Mesodermal cell (in vitro differentiated cells): ENCODE measurements at regions not wholly inside any gene's neighbourhood (a gene's known extent, or its start where the extent isn't known, plus 50 kb on each side); places are given as distances from the start of the nearest gene placed in this dataset.

ENCODE experiments used
- H3K27ac ChIP-seq: 2 replicates; pipeline ENCODE4 v1.7.0; 2013; ENCODE audit warnings: mild to moderate bottlenecking, low read depth, low read length, moderate library complexity; ENCODE audit not compliant: severe bottlenecking
- H3K36me3 ChIP-seq: 2 replicates; pipeline ENCODE4 v1.7.1; 2013; ENCODE audit warnings: mild to moderate bottlenecking, low read length, moderate library complexity; ENCODE audit not compliant: control insufficient read depth, insufficient read depth
- H3K4me1 ChIP-seq: one replicate; pipeline ENCODE4 v1.7.1; 2013; ENCODE audit warnings: mild to moderate bottlenecking, low read length; ENCODE audit not compliant: insufficient read depth, control insufficient read depth, poor library complexity, severe bottlenecking
- H3K4me3 ChIP-seq: 2 replicates; pipeline ENCODE4 v1.7.0; 2013; ENCODE audit warnings: low read length, control low read depth, mild to moderate bottlenecking; ENCODE audit not compliant: insufficient read depth, poor library complexity, severe bottlenecking; ENCODE audit errors: extremely low read depth
- H3K9me3 ChIP-seq: 2 replicates; pipeline ENCODE4 v1.7.1; 2013; ENCODE audit warnings: mild to moderate bottlenecking, low read length, moderate library complexity; ENCODE audit not compliant: control insufficient read depth
- WGBS, 2 experiments: methylation state at CpG; one replicate each; pipeline ENCODE4 v1.1.5; 2013; ENCODE audit warnings: missing lambda C conversion rate in 2 of 2; ENCODE audit not compliant: insufficient coverage in 2 of 2; 5-methylcytosine and 5-hydroxymethylcytosine counted together

DNA sequence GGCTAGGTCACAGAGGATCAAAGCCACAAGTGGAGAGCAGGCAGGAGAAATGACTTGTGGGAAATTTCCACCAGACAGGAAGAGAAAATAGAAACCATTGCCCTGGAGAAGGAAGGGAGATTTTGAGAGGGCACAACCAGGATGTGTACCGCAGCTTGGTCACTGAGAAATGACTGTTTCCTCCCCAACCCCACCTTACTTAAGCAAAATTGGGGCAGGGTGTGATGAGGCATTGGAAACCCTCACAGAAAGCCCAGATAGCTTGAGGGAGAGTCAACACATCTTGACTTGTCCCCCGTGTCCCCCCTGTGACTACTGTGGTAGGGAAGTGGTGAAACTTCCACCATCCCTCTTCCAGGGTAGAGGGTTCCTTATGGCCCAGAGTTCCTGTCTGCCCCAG, 113.5 kb upstream of the FAM20A start:
- Histone ChIP-seq H3K9me3 (no peaks in the 10 kb centered on the region), H3K27ac (no peak overlapping the region), H3K36me3 (no peaks in the 10 kb centered on the region), H3K4me1 (no peaks in the 10 kb centered on the region), H3K4me3 (no peak overlapping the region)
- 80% methylated on average over 1 of the region's 2 CpGs; no CpG with 5 or more reads in 1 of the 2 experiments for WGBS, 2 experiments

DNA sequence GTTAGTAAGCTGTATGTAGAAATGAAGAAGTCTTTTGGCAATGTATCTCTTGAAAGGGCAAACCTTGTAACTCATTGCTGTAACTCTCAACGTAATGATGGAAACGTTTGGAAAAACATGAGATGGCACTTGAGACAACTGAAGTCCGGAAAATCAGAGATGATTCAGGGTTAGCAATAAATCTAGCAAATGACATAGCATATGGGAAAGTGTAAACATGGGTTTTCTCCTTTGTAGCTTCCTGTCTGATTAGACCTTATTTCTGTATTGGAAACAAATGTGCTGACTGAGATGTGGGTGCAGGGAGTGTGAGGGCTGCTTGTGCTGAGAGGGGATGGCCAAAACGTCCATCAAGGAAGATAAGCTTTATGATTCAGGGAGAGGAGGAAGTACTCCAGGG, 110.7 kb upstream of the FAM20A start:
- 83 to 92% methylated on average over 4 of the region's 4 CpGs for WGBS, 2 experiments
- no peak overlapping the region for H3K27ac ChIP-seq
- H3K9me3 ChIP-seq, result no peaks in the 10 kb centered on the region
- no peaks in the 10 kb centered on the region for H3K4me1 ChIP-seq
- H3K4me3 ChIP-seq, result no peak overlapping the region
- H3K36me3 ChIP-seq, result no peaks in the 10 kb centered on the region

DNA sequence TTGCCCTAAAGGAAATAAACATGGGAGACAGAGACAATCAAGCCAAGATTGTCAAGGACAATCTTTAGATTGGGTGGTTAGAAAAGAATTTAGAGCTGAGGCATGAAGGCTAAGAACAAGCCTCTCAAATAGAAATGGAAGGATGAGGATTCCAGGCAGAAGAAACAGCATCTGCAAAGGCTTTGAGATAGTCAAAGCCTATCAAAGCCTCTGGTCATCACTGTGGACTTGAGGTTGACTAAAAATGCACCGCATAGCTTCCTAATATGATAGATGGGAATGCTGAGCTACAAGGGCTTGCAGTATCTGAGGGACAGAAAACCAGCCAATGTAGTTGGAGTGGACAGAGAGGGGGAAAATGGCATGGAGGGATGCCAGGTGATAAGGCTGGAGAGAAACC, 109.8 kb upstream of the FAM20A start:
- WGBS, 2 experiments, result 91 to 100% methylated on average over 1 of the region's 1 CpG
- H3K4me1 ChIP-seq, result no peaks in the 10 kb centered on the region
- no peak overlapping the region for H3K4me3 ChIP-seq
- no peaks in the 10 kb centered on the region for H3K9me3 ChIP-seq
- H3K36me3 ChIP-seq, result no peaks in the 10 kb centered on the region
- no peak overlapping the region for H3K27ac ChIP-seq

DNA sequence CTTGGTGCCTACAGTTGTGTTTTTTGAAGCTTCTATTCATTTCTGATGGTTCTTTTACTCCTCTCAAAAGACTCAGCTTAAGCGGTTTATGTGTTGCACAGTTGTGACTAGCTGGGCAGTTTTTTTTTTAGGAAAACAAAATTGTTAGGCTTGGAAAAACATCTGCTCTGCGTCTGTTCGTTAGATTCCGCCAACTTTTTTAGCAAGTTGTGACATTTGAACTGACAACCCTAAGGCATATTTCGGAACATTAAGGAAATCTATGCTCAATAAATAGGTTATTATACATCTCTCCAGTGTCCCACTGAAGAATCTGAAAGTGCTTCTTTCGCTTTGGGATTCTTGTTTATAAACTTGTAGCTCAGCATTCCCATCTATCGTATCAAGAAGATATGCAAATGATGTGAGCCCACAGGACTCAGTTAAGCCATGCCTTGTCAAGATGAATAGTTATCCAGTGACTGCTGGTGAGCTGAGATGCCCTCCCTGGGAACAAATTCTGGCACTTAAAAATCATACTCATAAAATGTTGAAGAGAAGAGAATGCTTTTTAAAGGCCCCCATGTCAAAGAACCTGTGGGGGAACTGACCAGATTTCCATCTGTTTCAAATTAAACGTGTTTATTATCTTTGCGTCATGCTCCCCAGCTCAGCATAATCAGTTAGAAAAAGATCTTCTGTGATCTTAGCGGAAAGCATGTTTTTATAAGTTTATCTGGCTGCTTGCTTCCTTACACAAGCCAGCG, 109.0 kb upstream of the FAM20A start:
- Histone ChIP-seq H3K27ac (no peak overlapping the region), H3K36me3 (no peaks in the 10 kb centered on the region), H3K4me3 (no peak overlapping the region), H3K4me1 (no peaks in the 10 kb centered on the region), H3K9me3 (no peaks in the 10 kb centered on the region)
- WGBS, 2 experiments, result 87% methylated on average over 5 to 8 of the region's 11 CpGs

DNA sequence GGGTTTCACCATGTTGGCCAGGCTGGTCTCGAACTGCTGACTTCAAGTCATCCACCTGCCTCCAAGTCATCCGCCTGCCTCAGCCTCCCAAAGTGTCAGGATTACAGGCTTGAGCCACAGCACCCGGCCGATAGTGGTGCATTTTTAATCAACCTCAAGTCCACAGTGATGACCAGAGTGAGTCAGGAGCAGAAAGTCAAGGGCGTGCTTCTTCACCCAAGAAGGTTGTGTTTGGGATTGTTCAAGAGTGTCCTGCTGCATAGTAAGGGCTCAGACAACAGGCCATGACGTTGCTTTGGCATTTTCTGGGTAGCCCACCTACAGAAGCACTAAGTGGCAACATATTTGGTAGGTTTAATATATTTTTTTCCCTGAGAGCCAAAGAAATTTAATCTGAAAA, 108.3 kb upstream of the FAM20A start:
- Histone ChIP-seq H3K9me3 (no peaks in the 10 kb centered on the region), H3K4me3 (no peak overlapping the region), H3K27ac (no peak overlapping the region), H3K4me1 (no peaks in the 10 kb centered on the region), H3K36me3 (no peaks in the 10 kb centered on the region)
- 92 to 93% methylated on average over 5 to 6 of the region's 6 CpGs for WGBS, 2 experiments

DNA sequence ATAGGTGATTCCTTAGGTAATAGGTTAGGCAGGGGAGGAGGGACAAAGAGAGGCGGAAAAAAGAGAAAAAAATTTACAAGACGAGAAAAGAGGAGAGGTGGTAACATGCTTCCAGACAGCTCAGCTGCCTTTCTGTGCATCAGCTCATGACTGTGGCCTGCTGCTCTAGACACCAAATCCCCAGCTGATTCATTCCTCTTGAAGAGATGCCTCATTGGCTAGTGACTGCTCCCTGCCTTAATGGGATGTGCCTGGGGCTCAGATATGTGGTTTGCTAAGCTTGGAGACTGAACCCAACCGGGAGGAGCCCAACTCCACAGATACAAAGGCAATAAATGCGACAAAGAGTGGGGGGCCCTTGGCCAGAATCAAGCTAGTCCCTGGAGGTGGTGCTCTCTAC, 105.9 kb upstream of the FAM20A start:
- no peak overlapping the region for H3K27ac ChIP-seq
- H3K36me3 ChIP-seq, result no peaks in the 10 kb centered on the region
- no peak overlapping the region for H3K4me3 ChIP-seq
- no peaks in the 10 kb centered on the region for H3K4me1 ChIP-seq
- 81 to 94% methylated on average over 2 to 4 of the region's 4 CpGs for WGBS, 2 experiments
- no peaks in the 10 kb centered on the region for H3K9me3 ChIP-seq

DNA sequence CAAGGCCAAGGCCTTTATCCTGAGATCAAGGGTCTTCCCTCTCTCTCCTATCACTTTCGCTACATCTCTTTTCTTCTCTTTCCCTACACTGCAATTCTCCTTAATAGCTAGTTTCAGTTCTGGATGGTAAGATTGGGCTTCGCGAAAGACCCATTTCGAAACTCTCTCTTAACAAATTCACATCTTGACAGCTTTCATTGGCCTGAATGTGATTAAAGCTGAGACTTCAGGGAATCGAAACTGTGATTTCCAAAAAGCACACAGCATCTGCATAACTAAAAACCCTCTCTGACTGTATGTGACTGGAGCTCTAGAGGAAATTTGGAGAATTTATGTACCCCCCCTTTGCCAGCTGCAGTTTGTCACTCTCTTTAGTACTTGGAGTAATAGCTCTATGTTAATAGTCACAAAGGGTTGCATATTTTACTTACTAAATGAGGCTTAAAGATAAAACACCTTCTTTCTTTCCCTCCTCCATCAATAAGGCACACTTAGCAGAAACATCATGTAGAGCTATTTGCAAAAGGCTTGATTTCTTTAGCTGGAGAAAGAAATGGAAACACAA, 105.3 kb upstream of the FAM20A start:
- Histone ChIP-seq H3K4me3 (no peak overlapping the region), H3K4me1 (no peaks in the 10 kb centered on the region), H3K9me3 (no peaks in the 10 kb centered on the region), H3K27ac (no peak overlapping the region), H3K36me3 (no peaks in the 10 kb centered on the region)
- 66% methylated on average over 4 of the region's 5 CpGs; no CpG with 5 or more reads in 1 of the 2 experiments for WGBS, 2 experiments

DNA sequence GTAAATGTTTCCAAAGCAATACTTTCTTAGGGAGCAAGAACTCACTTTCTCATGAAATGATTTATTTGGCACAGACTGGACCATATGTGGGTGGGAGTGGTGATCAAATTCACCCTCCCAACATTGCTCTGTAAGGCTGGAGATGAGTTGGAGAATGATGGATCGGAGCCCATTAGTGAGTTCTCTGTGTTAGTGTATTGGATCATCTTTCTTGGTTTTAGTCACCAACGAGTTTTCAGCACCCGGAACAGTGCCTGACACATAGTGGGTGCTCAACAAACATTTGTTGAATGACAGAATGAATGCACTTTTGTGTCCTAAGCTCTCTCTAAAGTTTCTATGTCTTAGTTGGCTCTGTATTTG, 104.5 kb upstream of the FAM20A start:
- Histone ChIP-seq H3K9me3 (no peaks in the 10 kb centered on the region), H3K27ac (no peak overlapping the region), H3K4me1 (no peaks in the 10 kb centered on the region), H3K4me3 (no peak overlapping the region), H3K36me3 (no peaks in the 10 kb centered on the region)
- 80% methylated on average over 3 of the region's 3 CpGs; no CpG with 5 or more reads in 1 of the 2 experiments for WGBS, 2 experiments

DNA sequence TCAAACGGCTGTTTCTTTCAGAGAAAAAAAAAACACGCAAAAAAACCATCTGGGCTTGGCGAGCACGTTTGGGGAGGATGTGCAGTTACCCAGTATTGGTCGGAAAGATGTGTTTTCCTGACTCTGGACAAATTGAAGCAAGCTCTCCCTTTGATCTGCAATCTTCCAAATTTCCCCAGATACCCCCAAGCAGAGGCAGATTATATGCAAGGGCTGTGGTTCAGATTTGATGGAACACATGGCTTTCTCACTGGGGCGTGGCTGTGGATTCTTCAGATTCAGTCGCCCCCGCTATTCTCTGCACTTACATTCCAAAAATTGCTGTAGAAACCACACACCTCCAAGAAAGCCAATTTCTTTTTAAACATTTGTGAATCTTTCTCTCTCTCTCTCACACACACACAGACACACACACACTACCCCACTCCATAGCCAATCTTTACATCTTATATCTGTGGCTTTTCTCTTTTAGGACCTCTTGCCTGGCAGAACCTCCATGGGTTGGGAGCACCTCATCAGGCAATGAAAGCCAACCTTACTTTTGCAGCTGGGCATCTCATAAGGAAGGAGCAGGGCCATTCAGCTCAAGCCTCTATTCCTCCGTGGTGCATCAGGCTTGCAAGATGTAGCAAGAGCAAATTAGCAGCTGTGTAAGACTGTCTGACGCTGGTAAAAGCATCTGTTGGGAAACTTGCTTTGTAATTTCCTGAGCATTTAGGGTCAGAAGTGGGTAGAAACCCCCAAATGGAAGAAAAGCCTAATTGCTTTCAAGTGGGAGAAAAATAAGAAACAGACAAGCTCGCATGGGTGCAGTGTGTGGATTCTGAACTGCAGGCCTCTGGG, 103.9 kb upstream of the FAM20A start:
- Histone ChIP-seq H3K4me3 (no peak overlapping the region), H3K9me3 (no peaks in the 10 kb centered on the region), H3K27ac (no peak overlapping the region), H3K4me1 (no peaks in the 10 kb centered on the region), H3K36me3 (no peaks in the 10 kb centered on the region)
- WGBS, 2 experiments, result 93 to 98% methylated on average over 6 to 7 of the region's 11 CpGs

DNA sequence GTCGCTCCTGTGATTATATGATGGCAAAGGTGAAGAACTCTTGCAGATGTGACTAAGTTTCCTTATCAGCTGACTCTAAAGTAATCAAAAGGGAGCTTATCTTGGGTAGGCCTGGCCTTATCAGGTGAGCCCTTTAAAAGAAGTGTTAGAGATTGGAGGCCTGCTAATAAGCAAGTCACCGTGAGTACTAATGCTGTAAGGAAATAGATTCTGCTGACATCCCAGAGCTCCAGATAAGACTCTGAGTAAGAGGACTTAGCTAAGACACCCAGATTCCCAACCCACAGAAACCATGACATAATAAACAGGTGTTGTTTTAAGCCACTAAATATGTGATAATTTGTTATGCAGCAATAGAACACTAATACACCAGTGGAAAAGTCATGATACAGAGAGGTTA, 99.9 kb upstream of the FAM20A start:
- Histone ChIP-seq H3K36me3 (no peaks in the 10 kb centered on the region), H3K27ac (no peak overlapping the region), H3K9me3 (no peaks in the 10 kb centered on the region), H3K4me3 (no peak overlapping the region), H3K4me1 (peaks cover 9% of the 10 kb centered on the region)
- 43 to 60% methylated on average over 1 of the region's 2 CpGs for WGBS, 2 experiments
